ENCODE measurements at regions not wholly inside any gene's neighbourhood (a gene's known extent, or its start where the extent isn't known, plus 50 kb on each side); places are given as distances from the start of the nearest gene placed in this dataset.

DNA sequence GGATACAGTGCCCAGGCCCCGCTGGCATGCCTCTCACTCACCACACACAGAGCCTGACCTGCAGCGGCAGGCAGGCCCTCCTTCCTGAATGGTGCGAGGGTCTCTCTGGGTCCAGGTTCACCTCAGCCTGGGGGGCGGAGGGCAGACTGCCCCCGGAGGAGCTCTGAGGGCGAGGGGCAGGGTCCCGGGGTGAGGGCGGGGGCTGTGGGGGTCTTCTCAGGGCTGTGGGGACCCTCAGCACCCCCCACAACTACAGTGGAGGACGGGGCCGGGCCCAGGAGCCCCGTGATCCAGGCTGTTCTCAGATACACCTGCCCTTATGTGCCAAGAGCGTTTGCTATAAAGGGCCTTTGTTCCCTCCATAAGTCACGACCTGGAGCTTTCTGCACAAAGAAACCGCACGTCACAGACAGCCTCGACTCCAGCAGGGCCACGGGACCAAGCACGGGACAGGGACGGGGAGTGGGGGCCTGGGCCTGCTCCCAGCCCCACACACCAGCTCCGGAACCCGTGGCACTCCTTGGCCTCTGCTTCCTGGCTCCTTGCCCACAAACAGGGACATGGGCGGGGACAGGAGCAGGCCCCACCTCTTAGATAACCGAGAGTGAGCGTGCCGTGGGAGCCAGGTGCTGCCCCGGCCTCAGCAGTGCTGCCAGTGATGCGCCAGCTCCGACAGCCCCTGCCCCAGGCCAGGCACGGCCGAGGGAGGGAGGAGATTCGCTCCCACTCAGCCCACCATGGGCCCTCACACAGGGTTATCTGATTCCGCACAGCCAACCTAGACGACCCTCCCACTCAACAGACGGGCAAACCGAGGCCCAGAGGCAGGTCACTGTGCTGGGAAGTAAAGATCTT is 101.9 kb downstream of the RFLNA start:
- DNase-seq (ENCODE audit: low read depth), result no peak
- no peak overlapping the region for H3K4me3 ChIP-seq (ENCODE audit: low read depth, low read length)
- in situ Hi-C loops (cut with HindIII; ENCODE audit: low sequenced_read_pairs), result no loop called here
- TF ChIP-seq, protein P1, sequence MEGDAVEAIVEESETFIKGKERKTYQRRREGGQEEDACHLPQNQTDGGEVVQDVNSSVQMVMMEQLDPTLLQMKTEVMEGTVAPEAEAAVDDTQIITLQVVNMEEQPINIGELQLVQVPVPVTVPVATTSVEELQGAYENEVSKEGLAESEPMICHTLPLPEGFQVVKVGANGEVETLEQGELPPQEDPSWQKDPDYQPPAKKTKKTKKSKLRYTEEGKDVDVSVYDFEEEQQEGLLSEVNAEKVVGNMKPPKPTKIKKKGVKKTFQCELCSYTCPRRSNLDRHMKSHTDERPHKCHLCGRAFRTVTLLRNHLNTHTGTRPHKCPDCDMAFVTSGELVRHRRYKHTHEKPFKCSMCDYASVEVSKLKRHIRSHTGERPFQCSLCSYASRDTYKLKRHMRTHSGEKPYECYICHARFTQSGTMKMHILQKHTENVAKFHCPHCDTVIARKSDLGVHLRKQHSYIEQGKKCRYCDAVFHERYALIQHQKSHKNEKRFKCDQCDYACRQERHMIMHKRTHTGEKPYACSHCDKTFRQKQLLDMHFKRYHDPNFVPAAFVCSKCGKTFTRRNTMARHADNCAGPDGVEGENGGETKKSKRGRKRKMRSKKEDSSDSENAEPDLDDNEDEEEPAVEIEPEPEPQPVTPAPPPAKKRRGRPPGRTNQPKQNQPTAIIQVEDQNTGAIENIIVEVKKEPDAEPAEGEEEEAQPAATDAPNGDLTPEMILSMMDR (IDR thresholded peaks at IDR 0.05; ENCODE audit: low read depth, low read length, missing control alignments), result no peak

GRCh38 chr12:124395986-124396385 is 101.1 kb downstream of the RFLNA start:
- in situ Hi-C loops (cut with HindIII; ENCODE audit: low sequenced_read_pairs), result no loop called here
- DNase-seq (ENCODE audit: low read depth), result no peak
- TF ChIP-seq, protein P1 (IDR thresholded peaks at IDR 0.05; ENCODE audit: low read depth, low read length, missing control alignments), result no peak
- H3K4me3 ChIP-seq (ENCODE audit: low read depth, low read length), result no peak overlapping the region

GRCh38 chr12:124395284-124395752 is 100.4 kb downstream of the RFLNA start:
- in situ Hi-C loops (cut with HindIII; ENCODE audit: low sequenced_read_pairs), result no loop called here
- no peak overlapping the region for H3K4me3 ChIP-seq (ENCODE audit: low read depth, low read length)
- TF ChIP-seq, protein P1 (IDR thresholded peaks at IDR 0.05; ENCODE audit: low read depth, low read length, missing control alignments), result no peak
- no peak for DNase-seq (ENCODE audit: low read depth)

DNA sequence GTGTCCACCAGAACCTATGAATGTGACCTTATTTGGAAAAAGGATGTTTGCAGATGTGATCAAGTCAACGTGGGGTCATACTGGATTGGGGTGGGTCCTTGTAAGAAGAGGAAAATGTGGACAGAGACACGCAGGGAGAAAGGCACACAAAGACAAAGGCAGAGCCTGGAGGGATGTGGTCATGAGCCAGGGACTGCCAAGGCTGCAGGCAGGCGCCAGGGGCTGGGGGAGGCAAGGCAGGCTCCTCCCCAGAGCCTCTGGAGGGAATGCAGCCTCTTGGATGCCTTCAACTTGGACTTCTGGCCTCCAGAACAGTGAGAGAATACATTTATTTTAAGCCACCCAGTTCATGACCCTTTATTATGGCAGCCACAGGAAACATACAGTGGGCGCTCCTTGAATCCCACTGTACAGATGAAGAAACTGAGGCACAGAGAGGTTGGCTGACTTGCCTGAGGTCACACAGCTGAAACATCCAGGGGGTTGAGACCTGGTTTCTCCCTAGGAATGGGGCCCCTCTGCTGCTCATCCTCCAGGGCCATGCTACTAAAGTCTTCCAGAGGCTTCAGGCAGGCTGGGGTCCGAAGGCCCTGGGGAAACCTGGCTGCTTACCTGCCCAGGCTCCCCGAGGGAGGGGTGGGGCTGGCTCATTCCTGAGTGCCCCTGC is 99.7 kb downstream of the RFLNA start:
- no peak for DNase-seq (ENCODE audit: low read depth)
- TF ChIP-seq, protein P1 (IDR thresholded peaks at IDR 0.05; ENCODE audit: low read depth, low read length, missing control alignments), result no peak

DNA sequence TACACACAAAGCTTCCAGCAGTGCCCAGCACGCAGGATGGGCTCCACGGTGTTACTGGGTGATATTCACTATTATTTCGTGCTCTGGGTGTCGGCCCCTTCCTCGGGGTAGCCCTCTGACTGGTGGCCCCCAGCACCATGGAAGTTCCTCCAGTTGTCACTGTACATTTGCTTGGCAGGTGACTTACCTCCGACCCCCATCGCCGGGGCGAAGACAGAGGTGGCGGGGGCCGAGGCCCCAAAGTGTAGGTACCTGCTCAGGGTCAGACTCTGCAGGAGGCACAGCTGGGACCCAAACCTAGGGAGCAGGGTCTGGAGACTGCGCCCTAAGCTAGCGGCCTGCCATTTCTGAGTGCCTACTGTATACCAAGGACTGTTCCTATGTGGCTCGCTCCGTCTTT is 98.9 kb downstream of the RFLNA start:
- no peak for DNase-seq (ENCODE audit: low read depth)
- in situ Hi-C loops (cut with HindIII; ENCODE audit: low sequenced_read_pairs), result no loop called here
- TF ChIP-seq, protein P1 (IDR thresholded peaks at IDR 0.05; ENCODE audit: low read depth, low read length, missing control alignments), result no peak
- no peak overlapping the region for H3K4me3 ChIP-seq (ENCODE audit: low read depth, low read length)

More for the DNA sequence above, 99.7 kb downstream of the RFLNA start:
- H3K4me3 ChIP-seq (ENCODE audit: low read depth, low read length), result no peak overlapping the region
- in situ Hi-C loops (cut with HindIII; ENCODE audit: low sequenced_read_pairs), result no loop called here

GRCh38 chr12:124393414-124393790 is 98.5 kb downstream of the RFLNA start:
- H3K4me3 ChIP-seq (ENCODE audit: low read depth, low read length), result no peak overlapping the region
- in situ Hi-C loops (cut with HindIII; ENCODE audit: low sequenced_read_pairs), result no loop called here
- TF ChIP-seq, protein P1 (IDR thresholded peaks at IDR 0.05; ENCODE audit: low read depth, low read length, missing control alignments), result no peak
- DNase-seq (ENCODE audit: low read depth), result no peak
